ENCODE measurements at regions not wholly inside any gene's neighbourhood (a gene's known extent, or its start where the extent isn't known, plus 50 kb on each side); places are given as distances from the start of the nearest gene placed in this dataset.
"Not testable (repeated sequence)": the region's sequence is repeated elsewhere in the genome, so short reads cannot be mapped to it uniquely, and the experiment has no call there.

DNA sequence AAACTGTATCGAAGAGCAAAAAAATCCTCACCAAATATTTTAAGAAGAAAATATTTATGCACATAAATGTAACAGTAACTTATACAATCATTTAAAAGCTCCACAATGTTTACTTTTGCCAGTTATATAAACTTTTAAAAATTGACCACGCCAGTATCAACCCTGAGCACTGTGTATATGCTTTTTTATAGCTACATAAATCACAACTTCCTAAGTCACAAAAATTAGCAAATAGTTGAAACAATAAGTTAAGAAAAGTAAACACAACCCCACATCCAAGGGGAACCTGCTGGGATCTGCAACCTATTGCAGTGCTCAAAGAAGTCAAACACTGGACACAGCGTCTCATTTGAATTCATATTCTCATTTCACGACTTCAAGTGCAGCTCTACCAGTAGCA is 89.8 kb upstream of the DST start:
- TF ChIP-seq POLR2AphosphoS5 (IDR thresholded peaks at IDR 0.05), result peak in 1 of 4 donors; percentile 10
- TF ChIP-seq CTCF (IDR thresholded peaks at IDR 0.05), result no peak
- no peaks in the 10 kb centered on the region for H3K27me3 ChIP-seq
- intact Hi-C loops (cut with DNase I), result no loop called here
- no peak for DNase-seq
- H3K4me1 ChIP-seq, result peaks cover 0 to 70% (median 58%) of the 10 kb centered on the region in 4 donors
- H3K27ac ChIP-seq, result peak overlapping the region in 3 of 4 donors; percentile 66 to 75 (median 70)
- H3K9me3 ChIP-seq, result no peaks in the 10 kb centered on the region
- H3K36me3 ChIP-seq, result no peaks in the 10 kb centered on the region
- H3K4me3 ChIP-seq, result no peak overlapping the region
- WGBS, 2 donors, result 12 to 58% methylated on average over 4 of the region's 4 CpGs

GRCh38 chr6:56730663-56731529 is 88.2 kb upstream of the DST start:
- no peak for DNase-seq
- intact Hi-C loops (cut with DNase I), result no loop called here
- H3K9me3 ChIP-seq, result no peaks in the 10 kb centered on the region
- H3K4me3 ChIP-seq, result no peak overlapping the region
- no peaks in the 10 kb centered on the region for H3K27me3 ChIP-seq
- no peaks in the 10 kb centered on the region for H3K36me3 ChIP-seq
- TF ChIP-seq EP300 (IDR thresholded peaks at IDR 0.05), result no peak
- peak in 1 of 4 donors; percentile 31 for TF ChIP-seq POLR2AphosphoS5 (IDR thresholded peaks at IDR 0.05)
- peak overlapping the region; percentile 5 to 75 (median 63) for H3K27ac ChIP-seq
- peaks cover 0 to 76% (median 64%) of the 10 kb centered on the region in 4 donors for H3K4me1 ChIP-seq
- WGBS, 2 donors, result 72 to 75% methylated on average over 5 of the region's 5 CpGs

DNA sequence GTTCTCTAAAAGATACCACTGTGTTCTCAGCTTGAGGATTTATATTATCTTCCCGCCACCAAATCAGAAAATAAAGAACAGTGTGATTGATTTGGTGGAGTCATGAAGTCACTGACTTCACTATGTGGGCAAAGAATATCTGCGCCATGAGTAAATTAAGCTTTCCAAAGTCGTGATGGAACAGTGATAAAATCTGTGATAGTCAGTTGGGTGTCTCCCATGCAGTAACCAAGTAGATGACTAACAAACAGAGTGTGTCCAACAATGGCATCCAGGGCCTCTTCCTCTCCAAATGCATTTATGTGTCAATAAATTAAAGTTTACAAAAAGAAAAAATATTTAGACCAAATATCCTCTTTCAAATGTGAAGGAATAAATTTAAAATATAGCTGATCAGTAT is 87.0 kb upstream of the DST start:
- peaks cover 0 to 84% (median 73%) of the 10 kb centered on the region in 4 donors for H3K4me1 ChIP-seq
- H3K27ac ChIP-seq, result peak overlapping the region; percentile 5 to 75 (median 63)
- no peaks in the 10 kb centered on the region for H3K9me3 ChIP-seq
- no peak for TF ChIP-seq CTCF (IDR thresholded peaks at IDR 0.05)
- no peak for TF ChIP-seq POLR2A (IDR thresholded peaks at IDR 0.05)
- TF ChIP-seq EP300 (IDR thresholded peaks at IDR 0.05), result no peak
- no peak for TF ChIP-seq POLR2AphosphoS5 (IDR thresholded peaks at IDR 0.05)
- intact Hi-C loops (cut with DNase I), result no loop called here
- no peaks in the 10 kb centered on the region for H3K36me3 ChIP-seq
- no peaks in the 10 kb centered on the region for H3K27me3 ChIP-seq
- 70 to 86% methylated on average over 3 of the region's 3 CpGs for WGBS, 2 donors
- DNase-seq, result no peak
- no peak overlapping the region for H3K4me3 ChIP-seq

- Histone ChIP-seq H3K4me1 (peaks cover 0 to 84% (median 74%) of the 10 kb centered on the region in 4 donors), H3K27ac (peak overlapping the region in 2 of 4 donors; percentile 70 to 75)
- H3K9me3 ChIP-seq; H3K36me3 ChIP-seq; H3K4me3 ChIP-seq; H3K27me3 ChIP-seq; intact Hi-C loops (cut with DNase I); DNase-seq: not testable (repeated sequence)
- 68 to 86% methylated on average over 10 of the region's 10 CpGs for WGBS, 2 donors
Measured at GRCh38 chr6:56729166-56729565, 86.5 kb upstream of the DST start.

DNA sequence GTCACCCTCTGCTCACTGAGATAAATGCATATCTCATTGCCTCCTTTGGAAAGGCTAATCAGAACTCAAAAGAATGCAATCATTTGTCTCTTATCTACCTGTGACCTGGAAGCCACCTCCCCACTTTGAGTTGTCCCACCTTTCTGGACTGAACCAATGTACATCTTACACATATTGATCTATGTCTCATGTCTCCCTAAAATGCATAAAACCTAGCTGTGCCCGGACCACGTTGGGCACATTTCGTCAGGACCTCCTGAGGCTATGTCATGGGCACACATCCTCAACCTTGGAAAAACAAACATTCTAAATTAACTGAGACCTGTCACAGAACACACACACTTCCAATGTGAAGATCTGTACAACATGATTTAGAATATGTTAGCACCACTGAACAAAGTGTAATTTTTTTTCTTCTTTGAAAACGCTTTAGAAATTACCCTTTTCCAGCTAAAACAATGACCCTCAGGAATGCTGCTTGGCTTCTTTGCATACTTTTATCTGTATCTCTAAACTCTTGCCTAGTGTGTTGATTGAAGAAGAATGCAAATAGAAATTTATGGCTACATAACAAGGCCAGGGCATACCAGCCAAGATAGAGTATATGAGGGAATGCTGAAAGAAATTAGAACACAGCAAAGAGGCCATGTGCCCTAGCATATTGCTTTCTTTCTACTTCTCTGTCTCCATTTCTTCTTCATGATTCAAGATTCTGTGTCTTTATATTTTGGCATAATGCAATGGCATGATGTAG is 84.6 kb upstream of the DST start:
- DNase-seq, result no peak
- Histone ChIP-seq H3K27ac (peak overlapping the region in 3 of 4 donors; percentile 38 to 75 (median 70)), H3K4me1 (peaks cover 0 to 77% (median 64%) of the 10 kb centered on the region in 4 donors)

More for the DNA sequence above, 84.6 kb upstream of the DST start:
- TF ChIP-seq EP300 (IDR thresholded peaks at IDR 0.05), result no peak
- TF ChIP-seq POLR2AphosphoS5 (IDR thresholded peaks at IDR 0.05), result no peak
- no peak for TF ChIP-seq POLR2A (IDR thresholded peaks at IDR 0.05)
- TF ChIP-seq CTCF (IDR thresholded peaks at IDR 0.05), result no peak
- no peaks in the 10 kb centered on the region for H3K9me3 ChIP-seq
- H3K36me3 ChIP-seq, result no peaks in the 10 kb centered on the region
- intact Hi-C loops (cut with DNase I), result no loop called here
- no peaks in the 10 kb centered on the region for H3K27me3 ChIP-seq
- WGBS, 2 donors, result 20 to 71% methylated on average over 4 of the region's 4 CpGs
- no peak overlapping the region for H3K4me3 ChIP-seq
